ENCODE measurements at regions not wholly inside any gene's neighbourhood (a gene's known extent, or its start where the extent isn't known, plus 50 kb on each side); places are given as distances from the start of the nearest gene placed in this dataset.

DNA sequence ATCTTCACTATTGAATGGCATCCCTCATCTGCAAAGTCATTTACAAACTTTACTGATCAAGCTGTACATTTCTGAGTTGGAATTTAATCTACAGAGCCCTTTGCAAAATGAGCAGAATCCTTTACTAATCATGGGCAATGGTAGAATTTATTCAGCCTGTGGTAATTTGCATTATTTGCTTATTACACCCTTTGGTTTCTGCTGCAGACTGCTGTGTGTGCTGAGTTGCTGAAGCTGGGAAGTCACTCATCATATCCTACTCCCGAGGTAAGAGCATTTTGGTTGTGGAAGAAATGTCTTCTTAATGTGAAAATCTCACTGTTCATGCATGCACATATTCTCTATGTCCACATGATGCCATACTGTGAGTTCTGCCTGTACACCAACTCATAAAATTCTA, 357.4 kb upstream of the SLC39A10 start:
- TF ChIP-seq, protein P1, sequence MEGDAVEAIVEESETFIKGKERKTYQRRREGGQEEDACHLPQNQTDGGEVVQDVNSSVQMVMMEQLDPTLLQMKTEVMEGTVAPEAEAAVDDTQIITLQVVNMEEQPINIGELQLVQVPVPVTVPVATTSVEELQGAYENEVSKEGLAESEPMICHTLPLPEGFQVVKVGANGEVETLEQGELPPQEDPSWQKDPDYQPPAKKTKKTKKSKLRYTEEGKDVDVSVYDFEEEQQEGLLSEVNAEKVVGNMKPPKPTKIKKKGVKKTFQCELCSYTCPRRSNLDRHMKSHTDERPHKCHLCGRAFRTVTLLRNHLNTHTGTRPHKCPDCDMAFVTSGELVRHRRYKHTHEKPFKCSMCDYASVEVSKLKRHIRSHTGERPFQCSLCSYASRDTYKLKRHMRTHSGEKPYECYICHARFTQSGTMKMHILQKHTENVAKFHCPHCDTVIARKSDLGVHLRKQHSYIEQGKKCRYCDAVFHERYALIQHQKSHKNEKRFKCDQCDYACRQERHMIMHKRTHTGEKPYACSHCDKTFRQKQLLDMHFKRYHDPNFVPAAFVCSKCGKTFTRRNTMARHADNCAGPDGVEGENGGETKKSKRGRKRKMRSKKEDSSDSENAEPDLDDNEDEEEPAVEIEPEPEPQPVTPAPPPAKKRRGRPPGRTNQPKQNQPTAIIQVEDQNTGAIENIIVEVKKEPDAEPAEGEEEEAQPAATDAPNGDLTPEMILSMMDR (IDR thresholded peaks at IDR 0.05), result no peak
- no peak for TF ChIP-seq POLR2A (IDR thresholded peaks at IDR 0.05)

Data from suprapubic skin (tissue), 3 donors.